GM12878 (cell line): ENCODE measurements at regions not wholly inside any gene's neighbourhood (a gene's known extent, or its start where the extent isn't known, plus 50 kb on each side); places are given as distances from the start of the nearest gene placed in this dataset.

Experiments
- ATAC-seq: fragments of 200-7000 bp; cut with Tn5 transposase; 3 replicates; pipeline ENCODE4 v1.9.1; 2020; ENCODE audit warnings: mild to moderate bottlenecking, moderate library complexity
- BruUV-seq: library from RNA; stranded (reverse); fragments of 400-500 nt; replicated peaks from 2 replicates; lab custom pipeline; 2021; lab: Mats Ljungman, UMichigan
- CTCF ChIA-PET: fragments of 300-600 bp; sonication (Branson Sonifier 250); formaldehyde crosslinking; extraction: SDS; loops from one replicate; lab custom pipeline; 2021; ENCODE audit warnings: inconsistent platforms; lab: Yijun Ruan, JAX
- POLR2A ChIA-PET: fragments of 350-600 bp; formaldehyde crosslinking; extraction: SDS; loops from one replicate; lab custom pipeline; 2021; ENCODE audit warnings: inconsistent platforms; lab: Charles Lee
- RAD21 ChIA-PET: fragments of 300-600 bp; sonication (Branson Sonifier 250); formaldehyde crosslinking; loops from one replicate; lab custom pipeline; 2023; ENCODE audit warnings: antibody characterized with exemption; ENCODE audit not compliant: unreplicated experiment; lab: Charles Lee
- SMC1A ChIA-PET: fragments of 300-600 bp; sonication (Branson Sonifier 250); formaldehyde crosslinking; loops from one replicate; lab custom pipeline; 2023; ENCODE audit not compliant: unreplicated experiment, uncharacterized antibody; lab: Charles Lee
- DNase-seq: peaks from one replicate; pipeline ENCODE4 v3.0.0-alpha.2; 2011; ENCODE audit warnings: low read depth, low spot score
- FAIRE-seq: peaks from 3 replicates; lab custom pipeline; 2011; peaks lifted over from hg19 to GRCh38; lab: Jason Lieb, UNC
- H2AFZ ChIP-seq: 2 replicates; pipeline ENCODE4 v1.6.0; 2011; ENCODE audit warnings: low read depth, low read length, control low read depth; ENCODE audit not compliant: control insufficient read depth
- H3K27ac ChIP-seq: 2 replicates; pipeline ENCODE4 v1.5.1; 2011; ENCODE audit warnings: control low read depth; ENCODE audit not compliant: control insufficient read depth, insufficient read depth
- H3K27me3 ChIP-seq, 2 experiments: replicated peaks in 1 of 2; 2 replicates each; pipeline versions ENCODE4 v1.6.0 to v1.6.1; 2011; ENCODE audit warnings: low read length in 1 of 2; ENCODE audit not compliant: control insufficient read depth in 2 of 2, insufficient read depth in 2 of 2
- H3K36me3 ChIP-seq, 2 experiments: 2 replicates each; pipeline ENCODE4 v1.5.1; 2011; ENCODE audit warnings: low read length in 1 of 2; ENCODE audit not compliant: control insufficient read depth in 2 of 2, insufficient read depth in 2 of 2
- H3K4me1 ChIP-seq: 2 replicates; pipeline ENCODE4 v1.6.1; 2011; ENCODE audit warnings: mild to moderate bottlenecking, low read length, moderate library complexity, mixed read lengths; ENCODE audit not compliant: control insufficient read depth, insufficient read depth
- H3K4me2 ChIP-seq: 2 replicates; pipeline ENCODE4 v1.6.0; 2011; ENCODE audit warnings: control low read depth; ENCODE audit not compliant: control insufficient read depth, insufficient read depth
- H3K4me3 ChIP-seq: fragments of 200-600 bp; sonication (generic); 2 replicates; pipeline ENCODE4 v1.5.1; 2016
- H3K79me2 ChIP-seq: 2 replicates; pipeline ENCODE4 v1.6.0; 2011; ENCODE audit warnings: low read length; ENCODE audit not compliant: control insufficient read depth, insufficient read depth
- H3K9ac ChIP-seq: 2 replicates; pipeline ENCODE4 v1.8.0; 2011; ENCODE audit warnings: low read length, control low read depth, mixed read lengths; ENCODE audit not compliant: control insufficient read depth, insufficient read depth
- H3K9me3 ChIP-seq: replicated peaks from 3 replicates; pipeline ENCODE4 v1.5.1; 2011; ENCODE audit warnings: mild to moderate bottlenecking, low read length; ENCODE audit not compliant: control insufficient read depth, insufficient read depth
- H4K20me1 ChIP-seq: 2 replicates; pipeline ENCODE4 v1.6.0; 2011; ENCODE audit not compliant: control insufficient read depth, insufficient read depth
- CUX1 ChIP-seq: IDR thresholded peaks from 2 replicates; pipeline ENCODE4 v1.6.1; 2012; ENCODE audit warnings: improper control_type of control experiment, low read depth, low read length; ENCODE audit not compliant: insufficient replicate concordance
- ELK1 ChIP-seq: IDR thresholded peaks from 2 replicates; pipeline ENCODE4 v1.6.1; 2012; ENCODE audit warnings: low read depth, low read length, improper control_type of control experiment
- ESRRA ChIP-seq: IDR thresholded peaks from 2 replicates; pipeline ENCODE4 v1.6.1; 2012; ENCODE audit warnings: mild to moderate bottlenecking, low read length, improper control_type of control experiment
- KAT2A ChIP-seq: conservative IDR thresholded peaks from 2 replicates; pipeline ENCODE4 v1.6.1; 2011; ENCODE audit warnings: low read depth, low read length; ENCODE audit not compliant: control insufficient read depth
- NR2F1 ChIP-seq: fragments of 450-650 bp; conservative IDR thresholded peaks from 2 replicates; pipeline ENCODE4 v1.6.1; 2017; ENCODE audit warnings: mild to moderate bottlenecking
- PBX3 ChIP-seq: IDR thresholded peaks from 2 replicates; pipeline ENCODE4 v1.6.1; 2011; ENCODE audit warnings: mild to moderate bottlenecking, low read depth, low read length, moderate library complexity; ENCODE audit not compliant: insufficient replicate concordance
- PKNOX1 ChIP-seq: fragments of 450-650 bp; IDR thresholded peaks from 2 replicates; pipeline ENCODE4 v1.6.1; 2016; ENCODE audit warnings: mild to moderate bottlenecking
- RAD21 ChIP-seq: IDR thresholded peaks from 2 replicates; pipeline ENCODE4 v1.6.1; 2011; ENCODE audit warnings: mild to moderate bottlenecking, low read depth, low read length, moderate library complexity; ENCODE audit not compliant: insufficient read depth
- RELA ChIP-seq: fragments of 450-650 bp; IDR thresholded peaks from 2 replicates; pipeline ENCODE4 v1.8.0; 2014; ENCODE audit warnings: borderline replicate concordance; ENCODE audit not compliant: partially characterized antibody
- SIN3A ChIP-seq: IDR thresholded peaks from 2 replicates; pipeline ENCODE4 v1.6.1; 2012; ENCODE audit warnings: low read depth, low read length, improper control_type of control experiment
- SPI1 ChIP-seq: IDR thresholded peaks from 2 replicates; pipeline ENCODE4 v1.6.1; 2011; ENCODE audit warnings: low read depth, mild to moderate bottlenecking, low read length, moderate library complexity, borderline replicate concordance; ENCODE audit not compliant: insufficient read depth
- SUPT20H ChIP-seq: IDR thresholded peaks from 2 replicates; pipeline ENCODE4 v1.6.1; 2011; ENCODE audit warnings: low read depth, mild to moderate bottlenecking, low read length, moderate library complexity, borderline replicate concordance; ENCODE audit not compliant: control insufficient read depth
- TARDBP ChIP-seq: IDR thresholded peaks from 2 replicates; pipeline ENCODE4 v1.6.1; 2016; ENCODE audit warnings: borderline replicate concordance
- ZNF217 ChIP-seq: fragments of 450-650 bp; IDR thresholded peaks from 2 replicates; pipeline ENCODE4 v1.6.1; 2017; ENCODE audit warnings: antibody characterized with exemption, mild to moderate bottlenecking
- WGBS: methylation state at CpG from one replicate; pipeline ENCODE4 v1.1.6; 2016; ENCODE audit warnings: low lambda C conversion rate; ENCODE audit not compliant: insufficient replicate concordance, insufficient coverage; ENCODE audit errors: missing lambda C conversion rate; 5-methylcytosine and 5-hydroxymethylcytosine counted together
- in situ Hi-C: fragments of 300-500 bp; cut with MboI; formaldehyde crosslinking; loops from 9 replicates; pipeline ENCODE4 v1.14.3; 2018; ENCODE audit warnings: mixed read lengths
- intact Hi-C: fragments of 100-400 bp; cut with micrococcal nuclease; formaldehyde crosslinking; loops from one replicate; pipeline ENCODE4 v1.14.2; 2022; ENCODE audit not compliant: unreplicated experiment
- TF ChIP-seq, protein P1 (sequence below): IDR thresholded peaks from 2 replicates; pipeline ENCODE4 v1.6.1; 2011; ENCODE audit warnings: low read depth, mild to moderate bottlenecking, low read length, moderate library complexity, borderline replicate concordance; ENCODE audit errors: extremely low read depth

GRCh38 chr3:171965067-171965712, 74.2 kb upstream of the FNDC3B start:
- WGBS = 60% methylated on average over 6 of the region's 6 CpGs
- no peak for FAIRE-seq
- TF ChIP-seq SPI1 = no peak
- no peak for TF ChIP-seq ESRRA
- no peak for TF ChIP-seq RAD21
- no peak for TF ChIP-seq KAT2A
- TF ChIP-seq PBX3 = no peak
- TF ChIP-seq RELA = no peak
- no peak for TF ChIP-seq ZNF217
- TF ChIP-seq SIN3A = no peak
- TF ChIP-seq NR2F1 = no peak
- TF ChIP-seq PKNOX1 = no peak
- no peak for TF ChIP-seq CUX1
- TF ChIP-seq, protein P1, sequence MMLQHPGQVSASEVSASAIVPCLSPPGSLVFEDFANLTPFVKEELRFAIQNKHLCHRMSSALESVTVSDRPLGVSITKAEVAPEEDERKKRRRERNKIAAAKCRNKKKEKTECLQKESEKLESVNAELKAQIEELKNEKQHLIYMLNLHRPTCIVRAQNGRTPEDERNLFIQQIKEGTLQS = no peak
- TF ChIP-seq TARDBP = no peak
- TF ChIP-seq SUPT20H = no peak
- no peak for TF ChIP-seq ELK1

More at GRCh38 chr3:171965067-171965712, 74.2 kb upstream of the FNDC3B start:
- Histone ChIP-seq H3K4me3 (no peak overlapping the region), H3K36me3 (no peaks in the 10 kb centered on the region), H3K79me2 (no peaks in the 10 kb centered on the region), H3K9ac (no peak overlapping the region), H4K20me1 (no peaks in the 10 kb centered on the region), H3K27me3 (no peaks in the 10 kb centered on the region), H3K4me1 (no peaks in the 10 kb centered on the region), H3K27ac (no peak overlapping the region), H3K9me3 (no peaks in the 10 kb centered on the region; the same call in 2 of the 3 replicates), H3K4me2 (no peak overlapping the region), H2AFZ (no peak overlapping the region)
- POLR2A ChIA-PET = no interaction called here
- intact Hi-C loops = no loop called here
- no peak for DNase-seq
- SMC1A ChIA-PET = no interaction called here
- CTCF ChIA-PET = no interaction called here
- in situ Hi-C loops = no loop called here
- RAD21 ChIA-PET = no interaction called here
- BruUV-seq = no TSS peak
- no peak for ATAC-seq
